Kasumi-1 (cell line): ENCODE measurements at regions not wholly inside any gene's neighbourhood (a gene's known extent, or its start where the extent isn't known, plus 50 kb on each side); places are given as distances from the start of the nearest gene placed in this dataset.

Source experiments
- DNase-seq, 2 experiments: peaks; one replicate each; lab custom pipeline; 2025; lab: John Stamatoyannopoulos, UW

DNA sequence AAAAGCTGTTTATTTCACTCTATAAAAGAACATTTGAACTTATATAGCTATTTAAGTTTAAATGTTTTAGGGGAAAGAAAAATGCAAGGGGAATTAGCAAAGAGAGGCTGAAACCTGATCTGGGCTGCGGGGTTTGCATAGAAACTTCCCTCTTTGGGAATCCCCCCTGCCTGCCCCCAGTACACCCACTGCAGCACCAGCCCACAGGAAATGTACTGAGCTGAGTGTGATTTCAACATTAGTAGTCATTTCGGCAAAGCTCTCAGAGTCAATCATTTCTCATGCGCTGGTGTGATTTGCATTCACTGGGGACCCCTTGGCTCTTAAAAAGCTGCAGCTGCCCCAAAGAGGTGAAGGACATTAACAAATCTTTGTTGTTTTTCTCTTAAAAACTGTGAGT, 859.4 kb downstream of the MAFB start:
- DNase-seq: no peak

DNA sequence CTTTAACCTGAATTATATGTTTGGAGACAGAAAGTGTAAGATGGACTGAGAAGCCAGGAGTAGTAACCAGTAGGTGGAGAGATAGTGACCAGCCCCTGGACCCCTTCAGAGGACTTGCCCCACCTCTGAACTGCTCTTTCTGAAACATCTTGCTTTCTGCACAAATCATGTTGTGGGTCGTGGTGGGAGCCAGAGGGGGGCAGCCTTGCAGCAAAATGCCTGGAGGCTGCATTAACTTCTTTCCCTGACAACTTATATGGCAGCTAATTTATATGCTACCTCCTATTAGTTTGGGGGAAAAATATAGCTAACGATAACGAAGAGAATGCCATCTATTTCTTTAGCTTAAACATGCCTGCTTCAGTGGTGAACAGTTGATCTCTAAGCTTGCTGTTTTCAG, 859.8 kb downstream of the MAFB start:
- DNase-seq: no peak

DNA sequence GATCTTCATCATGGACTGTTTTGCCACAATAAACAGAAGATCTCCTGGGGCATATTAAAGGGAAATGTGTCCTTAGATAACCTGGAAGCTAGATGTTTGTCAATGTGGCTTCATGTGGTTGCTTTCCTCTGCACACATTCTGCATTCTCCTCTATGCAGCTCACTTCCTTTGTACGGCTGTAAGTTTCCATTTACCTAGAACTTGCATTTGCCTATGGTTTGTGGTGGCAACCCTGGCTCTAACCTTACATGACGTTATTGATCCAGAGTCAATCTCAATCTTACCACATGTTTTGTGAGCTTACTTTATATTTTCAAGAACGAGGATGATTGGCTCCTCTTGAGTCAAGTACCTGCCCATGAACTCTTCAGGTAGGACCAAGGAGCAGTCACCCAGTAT, 863.1 kb downstream of the MAFB start:
- no peak for DNase-seq

DNA sequence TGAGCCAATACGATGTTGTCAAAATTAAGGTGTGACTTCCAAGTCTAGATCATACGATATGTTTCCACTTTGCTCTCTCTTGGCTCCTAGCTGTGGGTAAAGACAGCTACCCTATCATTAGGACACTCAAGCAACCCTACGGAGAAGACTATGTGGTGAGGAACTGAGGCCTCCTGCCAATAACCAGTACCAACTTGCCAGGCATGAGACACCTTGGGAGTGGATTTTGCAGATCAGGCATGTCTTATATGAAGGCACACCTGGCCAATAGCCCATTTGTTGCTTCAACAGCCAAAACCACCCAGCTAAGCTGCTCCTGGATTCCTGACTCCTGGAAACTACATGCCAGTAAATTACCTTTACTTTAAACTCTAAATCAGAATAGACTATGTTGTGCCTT, 863.4 kb downstream of the DHX35 start:
- DNase-seq: no peak

DNA sequence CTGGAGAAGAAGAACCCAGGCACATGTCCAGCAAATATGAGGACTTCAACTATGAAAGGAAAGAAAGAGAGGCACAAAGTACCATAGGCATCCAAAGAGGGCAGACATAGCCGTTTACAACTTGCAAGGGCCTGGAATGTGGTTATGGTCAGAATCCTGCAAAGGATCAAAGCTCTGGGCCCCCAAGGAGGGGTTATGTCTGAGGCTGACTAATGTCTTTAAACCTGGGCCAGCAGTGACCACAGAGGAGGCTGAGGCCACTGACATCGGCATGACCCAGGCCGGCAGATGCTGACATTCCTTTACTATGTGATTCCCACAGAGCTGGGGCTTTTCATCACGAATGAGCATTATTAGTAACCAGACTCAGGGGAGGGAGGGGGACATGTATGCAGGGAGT, 861.1 kb downstream of the DHX35 start:
- no peak for DNase-seq

DNA sequence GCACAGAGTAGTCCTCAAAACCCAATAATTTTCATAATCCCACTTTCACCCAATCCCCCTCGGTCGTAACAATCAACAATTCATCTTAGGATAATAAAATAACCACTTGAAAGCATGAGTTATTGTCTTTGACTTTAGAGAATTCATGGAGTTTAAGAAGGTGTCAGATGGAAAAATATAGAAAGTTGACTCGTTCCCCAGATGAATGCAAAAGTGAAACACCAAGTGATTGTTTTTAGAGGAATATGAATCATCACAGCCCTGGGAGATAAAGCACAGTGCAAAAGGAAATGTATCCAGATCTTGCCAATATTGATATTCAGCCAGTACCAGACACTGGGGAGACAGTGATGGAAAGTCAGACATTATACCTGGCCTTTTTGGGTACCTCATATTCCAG, 860.5 kb downstream of the DHX35 start:
- DNase-seq: no peak

DNA sequence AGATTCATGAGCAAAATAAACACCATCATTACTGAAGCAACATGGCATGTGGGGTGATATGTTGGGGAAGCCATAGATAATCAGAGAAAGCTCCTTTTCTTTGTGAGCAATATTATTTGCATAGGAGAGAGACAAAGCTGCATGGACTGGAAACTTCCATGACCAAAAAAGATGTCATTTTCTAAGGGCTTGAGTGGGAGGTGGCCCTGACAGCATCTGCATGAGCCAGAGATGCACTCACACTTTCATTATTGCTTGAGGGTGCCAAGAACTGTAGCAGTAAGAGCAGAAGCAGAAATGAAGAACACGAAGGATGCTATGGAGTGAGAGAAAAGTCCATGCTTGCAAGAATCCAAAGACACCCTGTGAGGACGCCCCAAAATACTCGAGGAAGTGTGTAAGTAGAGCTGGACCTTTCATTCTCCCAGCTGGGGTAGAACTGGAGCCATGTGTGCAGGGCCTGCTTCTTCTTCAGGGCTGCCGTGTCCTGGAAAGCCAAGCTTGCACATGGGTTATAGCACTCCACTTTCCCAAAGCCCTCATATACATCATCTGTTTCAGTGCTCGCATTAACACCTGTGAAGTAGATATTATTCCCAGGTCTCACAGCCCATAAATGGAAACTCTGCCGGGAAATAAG, 851.2 kb downstream of the DHX35 start:
- DNase-seq: no peak

DNA sequence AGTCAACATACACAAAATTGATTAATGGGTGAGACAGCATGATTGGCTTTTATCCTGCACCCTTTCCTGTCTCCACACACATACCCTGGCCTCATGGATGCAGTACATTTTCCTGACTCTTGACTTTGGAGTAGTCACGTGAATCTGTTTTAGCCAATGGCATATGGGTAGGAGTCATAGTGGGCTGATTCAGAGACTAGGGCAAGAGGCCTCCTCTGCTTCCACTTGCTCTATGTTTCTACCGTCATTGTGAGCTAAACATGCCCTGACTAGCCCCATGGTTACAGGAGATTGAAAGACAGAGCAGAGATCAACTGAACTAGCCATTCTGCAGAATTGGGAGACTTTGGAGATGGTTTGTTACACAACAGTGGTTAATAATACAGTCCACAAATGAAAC, 850.0 kb downstream of the DHX35 start:
- no peak for DNase-seq

DNA sequence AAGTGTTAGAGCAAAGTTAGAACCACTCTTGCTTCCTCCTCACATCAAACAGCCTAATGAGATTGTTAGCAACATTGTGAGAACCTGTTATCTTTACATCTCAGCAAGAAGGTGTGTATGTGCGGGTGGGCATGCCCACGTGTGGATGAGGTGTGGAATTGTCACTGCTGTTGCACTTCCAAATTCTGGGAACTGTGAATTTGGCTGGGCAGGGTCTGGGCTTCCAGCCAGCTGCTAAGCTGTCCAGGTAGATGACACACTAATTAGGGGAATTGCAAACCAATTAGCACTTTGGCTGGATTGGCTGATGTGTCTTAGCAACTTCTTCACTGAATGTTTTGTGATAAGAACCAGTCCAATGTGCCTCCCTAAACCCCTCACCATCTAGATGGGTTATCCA, 848.2 kb downstream of the DHX35 start:
- no peak for DNase-seq

DNA sequence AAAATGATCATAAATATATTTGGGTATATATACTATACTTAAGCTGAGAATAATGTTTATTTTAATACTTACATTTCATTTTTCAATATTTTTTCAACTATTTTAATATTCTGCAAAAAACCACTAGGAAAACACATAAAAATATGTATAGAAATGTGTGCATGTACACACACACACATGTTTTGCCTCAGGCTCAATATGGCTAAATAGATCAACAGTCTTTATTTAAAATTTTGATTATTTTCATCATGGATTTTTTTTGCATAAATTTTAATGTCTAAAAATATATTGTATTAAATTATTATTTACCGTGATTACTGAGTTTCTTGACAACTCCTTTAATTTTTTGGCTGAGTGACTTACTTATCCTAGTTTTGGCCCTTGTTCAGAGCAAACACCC, 846.5 kb downstream of the DHX35 start:
- no peak for DNase-seq

DNA sequence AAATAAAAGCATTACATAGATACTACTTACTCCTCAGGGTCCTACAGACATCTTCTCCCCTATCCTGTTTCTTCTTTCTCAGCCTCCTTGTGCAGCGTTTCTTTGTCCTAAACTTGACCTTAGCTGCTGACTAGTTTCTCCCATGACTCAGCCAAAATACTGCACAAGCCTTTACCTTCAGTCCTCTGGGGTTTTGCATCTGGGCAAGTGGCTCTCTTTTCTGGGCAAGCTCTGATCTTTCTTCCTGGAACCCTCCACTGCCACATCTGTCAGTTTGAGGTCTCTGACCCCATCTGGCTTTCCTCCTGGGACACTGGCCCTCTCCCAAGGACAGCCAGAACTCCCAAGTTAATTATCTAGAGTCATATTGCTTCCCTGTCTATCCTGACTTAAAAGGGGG, 838.4 kb downstream of the DHX35 start:
- no peak for DNase-seq

DNA sequence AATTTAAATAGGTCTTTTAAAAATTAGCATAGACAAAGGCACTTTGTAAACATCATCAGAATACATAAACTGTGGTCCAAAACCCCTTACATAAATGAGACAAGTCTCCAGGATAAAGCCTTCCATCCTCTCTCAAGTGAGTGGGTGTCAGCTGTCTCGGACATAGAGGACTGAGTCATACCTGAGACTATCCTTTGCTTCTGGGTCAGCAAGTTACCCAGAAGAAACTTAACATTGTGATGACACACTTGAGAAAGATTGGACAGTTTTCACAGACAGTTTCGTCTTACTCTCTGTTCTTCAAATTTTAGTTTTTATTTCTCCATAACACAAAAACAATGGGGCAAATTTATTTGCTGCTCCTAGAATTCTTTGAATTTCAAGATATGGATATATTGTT, 838.0 kb downstream of the DHX35 start:
- no peak for DNase-seq

DNA sequence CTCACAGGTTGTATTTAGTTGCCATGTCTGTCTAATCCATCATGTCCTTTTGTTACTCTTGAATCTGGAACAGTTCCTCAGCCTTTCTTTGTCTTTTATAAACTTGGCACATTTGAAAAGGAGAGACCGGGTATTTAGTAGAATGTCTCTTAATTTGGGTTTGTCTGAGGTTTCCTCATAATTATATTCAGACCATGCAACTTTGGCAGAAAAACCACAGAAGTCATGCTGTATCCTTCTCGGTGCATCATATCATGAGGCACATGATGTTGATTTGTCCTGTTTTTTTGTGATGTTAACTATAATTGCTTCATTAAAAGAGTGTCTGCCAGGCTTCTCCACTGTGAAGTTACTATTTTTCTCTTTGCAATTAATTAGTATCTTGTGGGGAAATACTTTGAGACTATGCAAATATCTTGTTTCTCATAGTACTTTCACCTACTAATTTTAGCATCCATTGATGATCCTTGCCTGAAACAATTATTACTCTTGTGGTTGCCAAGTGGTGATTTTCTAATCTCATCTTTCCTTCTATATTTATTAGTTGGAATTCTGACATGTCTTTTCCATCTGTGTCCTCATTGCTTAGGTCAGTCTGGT, 837.3 kb downstream of the DHX35 start:
- DNase-seq: no peak

DNA sequence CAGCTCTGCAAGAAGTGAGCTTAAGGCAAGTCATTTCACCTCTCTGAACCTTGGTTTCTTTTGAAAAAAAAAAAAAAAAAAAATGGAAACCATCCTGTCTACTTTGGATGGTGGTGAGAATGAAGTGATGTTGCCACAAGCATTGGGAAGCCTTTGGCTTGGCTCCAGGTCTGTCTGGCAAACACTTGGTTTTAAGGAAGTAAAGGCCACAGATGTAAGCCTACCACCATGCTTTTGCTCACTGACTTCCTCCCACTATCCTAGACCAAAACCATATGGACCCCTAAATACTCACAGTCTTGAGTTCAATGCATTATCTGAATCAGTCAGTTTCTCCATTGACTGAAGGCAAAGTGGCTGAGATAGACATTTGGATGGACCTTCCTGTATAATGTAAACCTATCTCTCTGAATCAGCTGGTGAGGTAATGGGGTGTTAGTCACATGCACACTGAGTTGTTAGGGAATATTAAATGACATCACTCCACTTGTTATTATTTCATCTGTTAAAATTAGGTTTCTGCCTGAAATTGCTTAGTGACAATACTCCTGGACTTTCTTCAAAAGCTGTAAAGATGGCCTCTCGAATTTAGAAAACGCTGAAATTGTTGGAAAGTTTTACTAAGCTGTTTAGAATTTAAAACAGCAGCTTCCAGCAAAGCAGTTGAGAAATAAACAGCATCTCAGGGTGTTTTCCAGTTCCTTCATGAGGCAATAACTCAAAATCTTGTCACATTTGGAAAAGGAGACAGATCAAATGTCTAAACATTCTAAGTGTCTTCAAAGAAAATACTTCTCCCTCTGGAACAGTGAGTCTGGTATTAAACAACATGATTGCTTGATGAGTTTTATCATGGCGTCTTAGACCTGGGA, 833.5 kb downstream of the DHX35 start:
- no peak for DNase-seq

DNA sequence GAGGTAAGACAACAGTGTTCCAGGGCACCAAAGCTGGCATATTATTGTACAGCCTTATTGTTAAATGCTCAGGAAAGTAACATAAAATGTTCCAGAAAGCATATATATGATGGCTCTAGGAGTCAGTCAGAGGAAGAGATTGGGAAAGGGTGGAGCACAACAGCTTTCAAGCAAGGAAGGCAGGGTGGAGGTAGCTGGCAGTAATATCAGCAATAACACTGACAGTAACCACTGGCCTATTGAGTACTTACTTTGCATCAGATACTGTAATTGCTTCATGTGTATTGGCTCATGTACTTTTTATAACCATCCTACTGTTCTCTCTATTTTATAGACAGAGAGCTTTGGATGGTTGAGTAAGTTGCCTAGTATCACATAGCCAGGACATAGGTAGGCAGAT, 830.2 kb downstream of the DHX35 start:
- DNase-seq: no peak

DNA sequence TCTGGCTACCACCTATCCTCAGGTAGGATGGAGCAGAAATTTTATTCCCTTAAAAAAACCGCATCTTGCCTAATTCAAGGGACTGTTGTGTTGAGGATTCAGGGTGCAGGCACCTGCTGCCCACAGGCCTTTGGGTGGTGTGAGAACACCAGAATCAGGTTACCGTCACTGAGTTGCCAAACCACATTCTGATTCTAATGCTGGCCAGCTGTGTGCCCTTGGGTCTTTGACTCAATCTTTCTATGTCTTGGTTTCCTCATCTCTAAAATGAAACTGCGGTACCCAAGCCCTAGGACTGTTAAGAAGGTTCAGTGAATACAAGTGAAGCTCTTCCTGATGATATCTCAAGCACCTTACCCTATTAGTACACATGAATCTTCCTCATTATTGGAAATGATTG, 827.3 kb downstream of the DHX35 start:
- DNase-seq: no peak

DNA sequence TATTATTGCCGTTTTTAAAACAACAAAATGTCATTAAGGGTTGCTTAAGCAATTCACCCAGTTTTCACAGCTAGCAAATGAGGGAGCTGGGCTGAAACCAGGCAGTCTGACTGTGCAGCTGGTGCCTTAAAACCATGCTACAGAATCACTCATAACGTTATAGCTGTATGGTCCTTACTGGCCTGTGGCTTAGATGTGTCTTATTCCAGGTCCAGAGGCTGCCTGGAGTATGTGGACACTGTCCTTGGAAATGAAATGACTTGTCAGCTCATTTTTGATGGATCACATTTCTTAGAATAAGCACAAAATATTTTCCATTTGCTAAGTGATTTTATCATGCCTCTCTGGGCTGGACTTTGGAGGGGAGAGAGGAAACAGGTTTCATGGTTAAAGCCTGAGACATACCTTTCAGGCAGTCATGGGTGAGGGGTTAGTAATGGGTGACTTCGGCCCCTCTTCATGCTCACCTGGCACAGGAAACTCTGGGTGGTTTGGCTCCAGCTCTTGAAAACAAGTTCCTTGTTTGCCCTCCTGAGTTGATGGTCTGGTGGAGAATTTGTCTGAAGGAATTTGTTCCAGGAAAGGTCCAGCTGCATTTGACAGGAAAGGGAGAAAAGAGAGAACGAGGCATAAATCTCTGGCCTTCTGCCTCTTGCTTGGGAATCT, 823.2 kb downstream of the DHX35 start:
- DNase-seq: no peak

DNA sequence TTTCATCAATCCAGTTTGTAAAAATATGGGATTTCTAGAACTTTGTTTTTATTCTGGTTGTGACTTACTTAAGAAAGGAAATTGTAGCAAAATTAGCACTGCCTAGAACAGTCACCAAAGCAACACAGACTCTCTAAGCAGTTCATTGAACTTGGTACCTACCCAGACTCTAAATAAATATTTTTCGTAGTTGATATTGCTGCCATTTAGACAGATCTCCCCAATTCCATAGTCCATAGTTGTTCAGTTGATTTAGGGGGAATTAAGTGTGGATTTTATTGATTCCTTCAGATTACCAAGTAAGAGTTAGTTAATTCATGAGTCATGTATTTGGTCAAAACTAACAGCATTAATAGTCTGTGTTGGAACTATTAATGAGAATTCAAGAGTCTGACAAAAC, 822.5 kb downstream of the DHX35 start:
- DNase-seq: no peak

DNA sequence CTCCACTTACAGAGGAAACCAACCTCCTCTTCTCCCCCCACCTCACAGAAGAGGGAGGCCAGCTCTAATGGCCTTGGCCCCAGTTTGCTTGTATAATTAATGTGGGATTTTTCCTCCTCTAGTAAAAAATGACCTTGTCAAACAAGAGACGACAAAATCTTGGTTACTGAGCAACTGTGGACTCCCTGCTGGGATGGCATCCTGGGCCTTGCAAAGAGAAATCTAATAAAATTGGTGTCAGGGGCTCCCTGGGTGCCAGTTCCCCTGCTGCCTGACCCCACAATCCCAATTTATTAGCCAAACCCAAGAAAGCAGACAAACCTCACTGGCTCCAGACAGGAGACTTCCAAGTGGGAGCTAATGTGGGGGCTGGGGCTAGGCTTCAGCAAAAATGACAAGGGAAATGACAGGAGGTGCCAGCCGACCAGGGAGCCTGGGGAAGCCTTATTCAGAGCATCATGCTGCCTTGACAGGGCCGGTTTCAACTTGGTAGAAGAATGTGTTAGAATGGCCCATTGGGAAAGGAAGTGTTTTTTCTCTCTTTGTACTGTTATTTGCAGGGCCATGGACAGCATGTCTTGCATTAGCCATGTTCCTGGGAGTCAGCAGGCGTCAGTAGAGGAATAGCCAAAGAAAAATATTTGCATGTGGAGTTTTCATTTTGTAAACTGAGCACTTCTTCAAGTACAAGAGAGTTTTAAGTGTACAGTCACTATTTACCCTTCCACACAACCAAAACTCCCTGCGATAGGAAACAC, 816.9 kb downstream of the DHX35 start:
- DNase-seq: no peak

DNA sequence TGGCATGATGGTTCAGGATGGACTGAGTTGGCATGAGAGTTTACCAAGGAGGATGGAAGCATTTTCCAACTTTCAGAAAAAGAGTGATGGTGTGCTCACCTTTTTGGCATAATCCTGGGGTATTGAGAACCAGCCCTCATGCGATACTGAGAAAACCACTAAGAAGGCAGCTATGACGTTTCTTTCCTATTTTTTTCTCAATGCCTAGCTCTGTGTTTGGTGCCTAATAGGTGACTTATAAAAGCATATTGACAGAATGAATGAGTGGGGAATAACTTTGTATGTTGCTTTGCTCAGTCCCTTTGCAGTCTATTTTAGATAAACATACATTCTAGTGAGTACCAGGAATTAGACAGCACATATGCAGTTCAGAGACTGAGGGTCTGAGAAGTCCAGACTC, 816.3 kb downstream of the DHX35 start:
- no peak for DNase-seq

DNA sequence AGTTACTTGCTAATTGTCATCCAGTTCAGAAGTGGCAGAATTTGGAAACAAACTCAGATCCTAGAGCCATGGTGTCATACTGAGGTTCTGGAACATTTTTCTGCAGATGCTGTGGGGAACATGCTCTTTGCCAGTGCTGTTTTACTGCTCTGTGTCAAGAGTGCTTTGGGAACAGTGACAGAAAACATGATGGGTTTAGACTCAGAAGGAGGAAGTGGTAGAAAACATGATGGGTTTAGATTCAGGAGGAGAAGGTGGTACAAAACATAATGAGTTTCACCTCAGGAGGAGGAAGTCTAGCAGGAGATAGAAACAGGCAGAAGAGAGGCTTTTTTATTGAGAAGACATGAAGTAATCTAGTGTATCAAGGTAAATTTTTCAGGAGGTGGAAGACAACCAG, 815.5 kb downstream of the DHX35 start:
- DNase-seq: no peak

DNA sequence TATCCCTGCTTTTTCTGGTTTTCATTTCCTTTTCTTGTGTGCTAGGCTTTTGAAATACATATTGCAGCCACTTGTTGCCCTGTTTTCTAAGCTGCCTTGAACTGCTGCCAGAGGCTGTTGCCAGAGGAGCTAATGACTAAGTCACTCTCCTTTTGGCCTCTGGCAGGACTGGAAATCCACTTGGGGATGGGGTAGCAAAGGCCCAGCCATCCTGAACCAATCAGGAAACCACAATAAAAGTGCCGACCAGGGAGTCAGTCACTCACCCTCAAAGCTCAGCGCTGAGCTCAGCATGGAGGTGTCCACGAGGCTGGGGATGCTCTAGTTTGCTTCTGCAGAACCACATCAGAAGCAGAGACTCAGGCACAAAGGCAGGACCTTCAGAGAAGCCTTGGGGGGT, 813.0 kb downstream of the DHX35 start:
- no peak for DNase-seq
